Panc1 (cell line): ENCODE measurements at regions not wholly inside any gene's neighbourhood (a gene's known extent, or its start where the extent isn't known, plus 50 kb on each side); places are given as distances from the start of the nearest gene placed in this dataset.

Source experiments
- ATAC-seq: fragments of 200-7000 bp; cut with Tn5 transposase; 2 replicates; pipeline ENCODE4 v1.9.1; 2020; ENCODE audit warnings: mild to moderate bottlenecking, moderate library complexity
- BruUV-seq: library from RNA; stranded (reverse); fragments of 400-500 nt; replicated peaks from 2 replicates; lab custom pipeline; 2021; lab: Mats Ljungman, UMichigan
- CTCF ChIA-PET: fragments of 300-600 bp; sonication (Branson Sonifier 250); formaldehyde crosslinking; loops from one replicate; lab custom pipeline; 2022; ENCODE audit warnings: antibody characterized with exemption; lab: Charles Lee
- POLR2A ChIA-PET: fragments of 300-600 bp; sonication (Branson Sonifier 250); formaldehyde crosslinking; loops from one replicate; lab custom pipeline; 2022; ENCODE audit warnings: antibody characterized with exemption; lab: Charles Lee
- DNase-seq: peaks from one replicate; pipeline ENCODE4 v3.0.0-alpha.2; 2010; ENCODE audit warnings: low read depth, low spot score
- H3K27ac ChIP-seq: 2 replicates; pipeline ENCODE4 v1.5.1; 2011; ENCODE audit warnings: mild to moderate bottlenecking, low read length, inconsistent platforms
- H3K27me3 ChIP-seq: fragments of 200-500 bp; sonication (Bioruptor generic); 2 replicates; pipeline ENCODE4 v1.6.0; 2014; ENCODE audit warnings: low read length, inconsistent platforms; ENCODE audit not compliant: control insufficient read depth, insufficient read depth
- H3K36me3 ChIP-seq: fragments of 200-500 bp; sonication (Bioruptor generic); 2 replicates; pipeline ENCODE4 v1.5.1; 2014; ENCODE audit warnings: inconsistent platforms, mild to moderate bottlenecking, low read length, moderate library complexity; ENCODE audit not compliant: control insufficient read depth, insufficient read depth
- H3K4me1 ChIP-seq: 2 replicates; pipeline ENCODE4 v1.5.1; 2011; ENCODE audit warnings: inconsistent platforms, mild to moderate bottlenecking, low read length, moderate library complexity; ENCODE audit not compliant: control insufficient read depth, insufficient read depth
- H3K4me3 ChIP-seq, 2 experiments: 2 replicates each; pipeline ENCODE4 v1.5.1; 2011 to 2012; ENCODE audit warnings: low read depth in 2 of 2, low read length in 2 of 2, mild to moderate bottlenecking in 2 of 2, inconsistent platforms in 1 of 2, moderate library complexity in 1 of 2
- H3K9me3 ChIP-seq: fragments of 200-500 bp; sonication (Bioruptor generic); 2 replicates; pipeline ENCODE4 v1.5.1; 2014; ENCODE audit warnings: low read depth, mild to moderate bottlenecking, inconsistent platforms, low read length, moderate library complexity; ENCODE audit not compliant: control insufficient read depth, insufficient read depth
- POLR2AphosphoS5 ChIP-seq: IDR thresholded peaks from 2 replicates; pipeline ENCODE4 v1.6.1; 2012; ENCODE audit warnings: mild to moderate bottlenecking, low read depth, low read length, moderate library complexity
- SIN3A ChIP-seq: IDR thresholded peaks from 2 replicates; pipeline ENCODE4 v1.6.1; 2012; ENCODE audit warnings: low read depth, mild to moderate bottlenecking, low read length, moderate library complexity, borderline replicate concordance; ENCODE audit not compliant: insufficient read depth
- TCF7L2 ChIP-seq: IDR thresholded peaks from 2 replicates; pipeline ENCODE4 v1.6.1; 2011; ENCODE audit warnings: mild to moderate bottlenecking, low read depth, low read length, inconsistent platforms
- in situ Hi-C: cut with HindIII; loops from 2 replicates; pipeline ENCODE4 v1.10.0; 2016; ENCODE audit warnings: low sequenced_read_pairs, low pct_unique_long_range_greater_than_20kb
- intact Hi-C: fragments of 100-400 bp; cut with micrococcal nuclease; formaldehyde crosslinking; loops from one replicate; pipeline ENCODE4 v1.10.0; 2022; ENCODE audit not compliant: unreplicated experiment
- TF ChIP-seq, protein P1 (sequence below): fragments of 450-650 bp; IDR thresholded peaks from 2 replicates; pipeline ENCODE4 v1.5.1; 2017; ENCODE audit warnings: mild to moderate bottlenecking
- TF ChIP-seq, protein P2 (sequence below), 2 experiments: IDR thresholded peaks; 2 replicates each; pipeline ENCODE4 v1.6.1; 2011 to 2012; ENCODE audit warnings: low read depth in 2 of 2, control low read depth in 1 of 2, low read length in 1 of 2, mild to moderate bottlenecking in 1 of 2, moderate library complexity in 1 of 2; ENCODE audit not compliant: insufficient read depth in 1 of 2

DNA sequence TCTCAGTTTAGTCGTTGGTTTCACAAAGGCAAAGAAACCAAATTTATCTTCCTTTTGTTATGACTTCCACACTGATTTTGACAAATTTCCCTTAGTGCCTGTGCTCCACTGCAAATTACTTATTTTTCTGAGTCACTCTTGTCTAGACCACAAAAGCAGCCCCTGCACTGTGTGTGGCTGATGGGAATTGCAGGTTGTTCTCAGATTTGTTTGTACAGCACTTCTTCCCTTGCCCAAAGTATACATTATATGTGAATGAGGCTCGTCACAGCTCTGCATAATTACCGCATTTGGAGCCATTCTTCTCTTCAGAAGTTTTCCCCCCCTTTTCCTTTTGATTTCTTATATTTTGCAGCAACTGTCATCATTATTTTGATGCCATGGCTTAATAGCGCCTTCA, 354.2 kb upstream of the IL12A start:
- no TSS peak for BruUV-seq
- Histone ChIP-seq H3K27ac (peak overlapping the region; percentile 24; the same call in 1 of the 2 replicates), H3K9me3 (no peaks in the 10 kb centered on the region), H3K36me3 (no peaks in the 10 kb centered on the region), H3K27me3 (no peaks in the 10 kb centered on the region), H3K4me3 (no peak overlapping the region), H3K4me1 (peaks cover 46% of the 10 kb centered on the region)
- ATAC-seq (peak; percentile 75; the same call in 1 of the 2 replicates), DNase-seq (no peak)
- intact Hi-C loops (no loop called here), in situ Hi-C loops (no loop called here)
- ChIA-PET CTCF (no interaction called here), POLR2A (no interaction called here)
- TF ChIP-seq, protein P1, sequence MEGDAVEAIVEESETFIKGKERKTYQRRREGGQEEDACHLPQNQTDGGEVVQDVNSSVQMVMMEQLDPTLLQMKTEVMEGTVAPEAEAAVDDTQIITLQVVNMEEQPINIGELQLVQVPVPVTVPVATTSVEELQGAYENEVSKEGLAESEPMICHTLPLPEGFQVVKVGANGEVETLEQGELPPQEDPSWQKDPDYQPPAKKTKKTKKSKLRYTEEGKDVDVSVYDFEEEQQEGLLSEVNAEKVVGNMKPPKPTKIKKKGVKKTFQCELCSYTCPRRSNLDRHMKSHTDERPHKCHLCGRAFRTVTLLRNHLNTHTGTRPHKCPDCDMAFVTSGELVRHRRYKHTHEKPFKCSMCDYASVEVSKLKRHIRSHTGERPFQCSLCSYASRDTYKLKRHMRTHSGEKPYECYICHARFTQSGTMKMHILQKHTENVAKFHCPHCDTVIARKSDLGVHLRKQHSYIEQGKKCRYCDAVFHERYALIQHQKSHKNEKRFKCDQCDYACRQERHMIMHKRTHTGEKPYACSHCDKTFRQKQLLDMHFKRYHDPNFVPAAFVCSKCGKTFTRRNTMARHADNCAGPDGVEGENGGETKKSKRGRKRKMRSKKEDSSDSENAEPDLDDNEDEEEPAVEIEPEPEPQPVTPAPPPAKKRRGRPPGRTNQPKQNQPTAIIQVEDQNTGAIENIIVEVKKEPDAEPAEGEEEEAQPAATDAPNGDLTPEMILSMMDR: no peak
- no peak for TF ChIP-seq TCF7L2
- TF ChIP-seq SIN3A: no peak
- TF ChIP-seq POLR2AphosphoS5: no peak
- TF ChIP-seq, protein P2, sequence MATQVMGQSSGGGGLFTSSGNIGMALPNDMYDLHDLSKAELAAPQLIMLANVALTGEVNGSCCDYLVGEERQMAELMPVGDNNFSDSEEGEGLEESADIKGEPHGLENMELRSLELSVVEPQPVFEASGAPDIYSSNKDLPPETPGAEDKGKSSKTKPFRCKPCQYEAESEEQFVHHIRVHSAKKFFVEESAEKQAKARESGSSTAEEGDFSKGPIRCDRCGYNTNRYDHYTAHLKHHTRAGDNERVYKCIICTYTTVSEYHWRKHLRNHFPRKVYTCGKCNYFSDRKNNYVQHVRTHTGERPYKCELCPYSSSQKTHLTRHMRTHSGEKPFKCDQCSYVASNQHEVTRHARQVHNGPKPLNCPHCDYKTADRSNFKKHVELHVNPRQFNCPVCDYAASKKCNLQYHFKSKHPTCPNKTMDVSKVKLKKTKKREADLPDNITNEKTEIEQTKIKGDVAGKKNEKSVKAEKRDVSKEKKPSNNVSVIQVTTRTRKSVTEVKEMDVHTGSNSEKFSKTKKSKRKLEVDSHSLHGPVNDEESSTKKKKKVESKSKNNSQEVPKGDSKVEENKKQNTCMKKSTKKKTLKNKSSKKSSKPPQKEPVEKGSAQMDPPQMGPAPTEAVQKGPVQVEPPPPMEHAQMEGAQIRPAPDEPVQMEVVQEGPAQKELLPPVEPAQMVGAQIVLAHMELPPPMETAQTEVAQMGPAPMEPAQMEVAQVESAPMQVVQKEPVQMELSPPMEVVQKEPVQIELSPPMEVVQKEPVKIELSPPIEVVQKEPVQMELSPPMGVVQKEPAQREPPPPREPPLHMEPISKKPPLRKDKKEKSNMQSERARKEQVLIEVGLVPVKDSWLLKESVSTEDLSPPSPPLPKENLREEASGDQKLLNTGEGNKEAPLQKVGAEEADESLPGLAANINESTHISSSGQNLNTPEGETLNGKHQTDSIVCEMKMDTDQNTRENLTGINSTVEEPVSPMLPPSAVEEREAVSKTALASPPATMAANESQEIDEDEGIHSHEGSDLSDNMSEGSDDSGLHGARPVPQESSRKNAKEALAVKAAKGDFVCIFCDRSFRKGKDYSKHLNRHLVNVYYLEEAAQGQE (IDR thresholded peaks at IDR 0.05; ENCODE audit: insufficient read depth in 1 of 2, low read depth in 2 of 2, low read length in 1 of 2): no peak

DNA sequence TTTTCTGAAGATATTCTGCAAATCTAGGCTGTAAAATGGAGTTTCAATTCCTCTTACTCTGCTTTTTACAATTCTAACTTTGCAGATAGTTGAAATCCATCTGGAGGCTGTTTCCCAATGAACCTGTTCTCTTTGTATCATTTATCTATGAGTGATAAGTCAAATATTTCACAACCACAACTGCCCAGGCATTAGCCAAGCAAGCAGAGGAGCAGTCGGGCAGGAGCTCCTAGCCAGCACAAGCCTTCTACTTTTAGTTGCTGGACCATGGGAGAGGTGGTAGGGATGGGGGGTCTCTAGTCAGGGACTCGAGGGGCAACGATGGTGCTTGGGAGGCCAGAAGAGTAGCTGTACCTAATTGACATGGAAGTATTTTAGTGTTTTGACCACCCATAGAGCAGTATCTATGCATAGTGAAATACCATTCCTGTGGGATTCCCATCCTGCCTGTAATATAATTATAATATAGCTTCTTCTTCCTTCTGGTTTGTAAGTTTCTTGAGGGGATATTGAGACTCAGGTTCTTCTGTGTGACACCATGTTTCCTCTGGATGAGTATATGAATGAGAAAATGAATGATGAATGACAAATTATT, 353.5 kb upstream of the IL12A start:
- Histone ChIP-seq H3K9me3 (no peaks in the 10 kb centered on the region), H3K27ac (peak overlapping the region; percentile 79; the same call in 1 of the 2 replicates), H3K27me3 (no peaks in the 10 kb centered on the region), H3K36me3 (no peaks in the 10 kb centered on the region), H3K4me3 (no peak overlapping the region), H3K4me1 (peaks cover 42% of the 10 kb centered on the region)
- CTCF ChIA-PET: no interaction called here
- POLR2A ChIA-PET: no interaction called here
- DNase-seq (no peak), ATAC-seq (peak; percentile 72)
- TF ChIP-seq SIN3A (no peak), POLR2AphosphoS5 (no peak), TCF7L2 (no peak)
- TF ChIP-seq, protein P2 (IDR thresholded peaks at IDR 0.05; ENCODE audit: insufficient read depth in 1 of 2, low read depth in 2 of 2, low read length in 1 of 2): no peak
- TF ChIP-seq, protein P1: no peak
- intact Hi-C loops: no loop called here
- in situ Hi-C loops: no loop called here
- no TSS peak for BruUV-seq
